AG04450 (cell line): ENCODE measurements at regions not wholly inside any gene's neighbourhood (a gene's known extent, or its start where the extent isn't known, plus 50 kb on each side); places are given as distances from the start of the nearest gene placed in this dataset.

ENCODE experiments used
- CTCF ChIA-PET: fragments of 300-600, 350-600 bp; formaldehyde crosslinking; extraction: SDS; loops from one replicate; lab custom pipeline; 2022; ENCODE audit warnings: antibody characterized with exemption, inconsistent platforms; lab: Charles Lee
- POLR2A ChIA-PET: fragments of 350-600 bp; formaldehyde crosslinking; extraction: SDS; loops from one replicate; lab custom pipeline; 2021; ENCODE audit warnings: antibody characterized with exemption, inconsistent platforms; lab: Yijun Ruan, JAX
- DNase-seq: peaks from one replicate; pipeline ENCODE4 v3.0.0-alpha.2; 2011; ENCODE audit warnings: low read depth, low spot score
- H3K27ac ChIP-seq: one replicate; pipeline ENCODE4 v1.5.1; 2012; ENCODE audit warnings: low read depth, low read length, control low read depth
- H3K27me3 ChIP-seq: one replicate; pipeline ENCODE4 v1.6.0; 2012; ENCODE audit warnings: low read length; ENCODE audit not compliant: control insufficient read depth, insufficient read depth
- H3K4me3 ChIP-seq: 2 replicates; pipeline ENCODE4 v1.5.1; 2011; ENCODE audit warnings: mild to moderate bottlenecking, low read depth, low read length, control low read depth
- H3K9me3 ChIP-seq: 2 replicates; pipeline ENCODE4 v1.5.1; 2012; ENCODE audit warnings: low read length; ENCODE audit not compliant: control insufficient read depth, insufficient read depth
- CTCF ChIP-seq: IDR thresholded peaks from 2 replicates; pipeline ENCODE4 v1.5.1; 2011; ENCODE audit warnings: low read depth, low read length, control low read depth, inconsistent platforms

- no peak for DNase-seq
- CTCF ChIA-PET = no interaction called here
- Histone ChIP-seq H3K27me3 (no peaks in the 10 kb centered on the region), H3K9me3 (no peaks in the 10 kb centered on the region), H3K4me3 (no peak overlapping the region), H3K27ac (no peak overlapping the region)
- TF ChIP-seq CTCF = no peak
- POLR2A ChIA-PET = no interaction called here
Observed at GRCh38 chr3:67312155-67312554, 314.0 kb downstream of the KBTBD8 start.

DNA sequence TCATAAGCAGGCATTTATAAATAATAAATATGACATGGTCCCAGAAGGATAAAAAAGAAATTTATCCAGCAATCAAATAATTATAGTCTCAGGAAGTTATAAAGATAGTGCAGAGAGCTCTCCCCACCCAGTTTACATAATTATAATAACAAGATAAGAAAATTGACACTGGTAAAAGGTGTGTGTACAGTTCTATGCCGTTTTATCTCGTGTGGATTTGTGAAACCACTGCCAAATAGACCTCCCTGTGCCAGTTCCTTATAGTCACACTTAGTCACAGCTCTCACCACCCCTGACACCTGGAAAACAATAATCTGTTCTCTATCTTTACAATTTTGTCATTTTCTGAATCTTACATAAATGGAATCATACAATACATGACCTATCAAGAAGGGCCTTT lies 320.1 kb downstream of the KBTBD8 start:
- Histone ChIP-seq H3K9me3 (no peaks in the 10 kb centered on the region), H3K27me3 (no peaks in the 10 kb centered on the region), H3K4me3 (no peak overlapping the region), H3K27ac (no peak overlapping the region)
- POLR2A ChIA-PET = no interaction called here
- CTCF ChIA-PET = no interaction called here
- no peak for DNase-seq
- no peak for TF ChIP-seq CTCF

DNA sequence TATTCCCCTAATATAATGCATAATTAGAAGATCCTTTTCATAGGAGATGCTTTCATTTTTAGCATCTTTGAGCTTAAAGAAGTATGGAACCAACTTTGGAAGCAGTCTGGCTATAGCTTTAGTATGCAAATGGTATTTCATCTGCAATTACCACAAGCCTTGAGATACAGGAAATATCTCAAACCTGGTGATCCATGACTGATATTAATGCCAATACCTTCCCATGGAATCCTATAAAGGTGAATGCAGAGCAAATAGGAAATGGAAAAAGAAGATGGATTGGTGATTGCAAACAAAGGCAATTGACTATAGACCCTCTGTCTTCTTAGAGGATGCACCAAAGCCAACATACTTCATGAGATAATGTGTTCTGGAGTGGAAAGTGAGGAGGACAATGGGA lies 326.4 kb downstream of the KBTBD8 start:
- CTCF ChIA-PET = no interaction called here

More for the DNA sequence above, 326.4 kb downstream of the KBTBD8 start:
- POLR2A ChIA-PET = no interaction called here
- no peak for DNase-seq
- Histone ChIP-seq H3K4me3 (no peak overlapping the region), H3K27ac (no peak overlapping the region), H3K9me3 (no peaks in the 10 kb centered on the region), H3K27me3 (no peaks in the 10 kb centered on the region)
- TF ChIP-seq CTCF = no peak
